ENCODE measurements at regions not wholly inside any gene's neighbourhood (a gene's known extent, or its start where the extent isn't known, plus 50 kb on each side); places are given as distances from the start of the nearest gene placed in this dataset.

GRCh38 chr2:115946891-115947290 is 1504.5 kb downstream of the DPP10 start:
- Histone ChIP-seq H3K23ac (ENCODE audit: low read length) (no peak overlapping the region), H4K12ac (ENCODE audit: low read depth, low read length) (no peak overlapping the region), H2BK120ac (ENCODE audit: insufficient read depth, low read length, poor library complexity) (no peak overlapping the region), H3K36me3 (ENCODE audit: control insufficient read depth in 1 of 2, insufficient read depth in 2 of 2, low read length in 2 of 2) (no peaks in the 10 kb centered on the region), H3K4me3 (ENCODE audit: low read depth, low read length) (no peak overlapping the region), H3K4ac (ENCODE audit: low read depth, low read length) (no peak overlapping the region), H4K8ac (ENCODE audit: low read depth, low read length) (no peak overlapping the region), H2BK5ac (ENCODE audit: low read depth, low read length, poor library complexity) (no peak overlapping the region), H2BK12ac (ENCODE audit: low read length) (no peak overlapping the region), H3K4me2 (ENCODE audit: low read length) (no peak overlapping the region), H3K9me3 (ENCODE audit: insufficient read depth, low read depth, low read length) (no peaks in the 10 kb centered on the region), H3K79me2 (ENCODE audit: control insufficient read depth, insufficient read depth, low read length, poor library complexity) (no peaks in the 10 kb centered on the region), H3K14ac (ENCODE audit: low read length) (no peak overlapping the region), H2AK5ac (ENCODE audit: low read length) (no peak overlapping the region), H4K91ac (ENCODE audit: low read depth, low read length) (no peak overlapping the region), H3K9ac (ENCODE audit: low read length) (no peak overlapping the region), H3K27ac (ENCODE audit: low read depth, low read length) (no peak overlapping the region), H2AFZ (ENCODE audit: insufficient read depth, low read length, poor library complexity) (no peak overlapping the region), H3K4me1 (ENCODE audit: control insufficient read depth in 1 of 2, insufficient read depth in 2 of 2, low read length in 2 of 2) (no peaks in the 10 kb centered on the region), H3K79me1 (ENCODE audit: low read length) (no peaks in the 10 kb centered on the region), H3K18ac (ENCODE audit: low read length) (no peak overlapping the region), H3K27me3 (ENCODE audit: insufficient read depth, low read length) (no peaks in the 10 kb centered on the region)
- WGBS (ENCODE audit: extremely low coverage, insufficient coverage, insufficient read length) = no CpG with 5 or more reads among the region's 2 CpGs
- DNase-seq = no peak

- H3K36me3 ChIP-seq (ENCODE audit: control insufficient read depth in 1 of 2, insufficient read depth in 2 of 2, low read length in 2 of 2) = no peaks in the 10 kb centered on the region
- H4K12ac ChIP-seq (ENCODE audit: low read depth, low read length) = no peak overlapping the region
- no peak overlapping the region for H3K14ac ChIP-seq (ENCODE audit: low read length)
- H3K27ac ChIP-seq (ENCODE audit: low read depth, low read length) = peak overlapping the region; percentile 73
- peak; percentile 46 to 71 for DNase-seq
- H3K27me3 ChIP-seq (ENCODE audit: insufficient read depth, low read length) = no peaks in the 10 kb centered on the region
- WGBS (ENCODE audit: extremely low coverage, insufficient coverage, insufficient read length) = no CpG with 5 or more reads among the region's 1 CpG
- no peak overlapping the region for H2BK5ac ChIP-seq (ENCODE audit: low read depth, low read length, poor library complexity)
- H4K8ac ChIP-seq (ENCODE audit: low read depth, low read length) = no peak overlapping the region
- H3K79me2 ChIP-seq (ENCODE audit: control insufficient read depth, insufficient read depth, low read length, poor library complexity) = no peaks in the 10 kb centered on the region
- no peak overlapping the region for H3K4me2 ChIP-seq (ENCODE audit: low read length)
- peaks cover 2% of the 10 kb centered on the region for H3K79me1 ChIP-seq (ENCODE audit: low read length)
- H3K4me3 ChIP-seq (ENCODE audit: low read depth, low read length) = no peak overlapping the region
- H2AK5ac ChIP-seq (ENCODE audit: low read length) = no peak overlapping the region
- H3K4me1 ChIP-seq (ENCODE audit: control insufficient read depth in 1 of 2, insufficient read depth in 2 of 2, low read length in 2 of 2) = peaks cover 5 to 9% of the 10 kb centered on the region in 2 experiments
- no peak overlapping the region for H3K9ac ChIP-seq (ENCODE audit: low read length)
- H2AFZ ChIP-seq (ENCODE audit: insufficient read depth, low read length, poor library complexity) = no peak overlapping the region
- H3K23ac ChIP-seq (ENCODE audit: low read length) = no peak overlapping the region
- H2BK120ac ChIP-seq (ENCODE audit: insufficient read depth, low read length, poor library complexity) = no peak overlapping the region
- H3K4ac ChIP-seq (ENCODE audit: low read depth, low read length) = no peak overlapping the region
- no peaks in the 10 kb centered on the region for H3K9me3 ChIP-seq (ENCODE audit: insufficient read depth, low read depth, low read length)
- no peak overlapping the region for H4K91ac ChIP-seq (ENCODE audit: low read depth, low read length)
- no peak overlapping the region for H2BK12ac ChIP-seq (ENCODE audit: low read length)
- no peak overlapping the region for H3K18ac ChIP-seq (ENCODE audit: low read length)
Observed at GRCh38 chr2:115976916-115977315, 1534.5 kb downstream of the DPP10 start.

- no peak overlapping the region for H4K12ac ChIP-seq (ENCODE audit: low read depth, low read length)
- no peak overlapping the region for H3K18ac ChIP-seq (ENCODE audit: low read length)
- H3K4me1 ChIP-seq (ENCODE audit: control insufficient read depth in 1 of 2, insufficient read depth in 2 of 2, low read length in 2 of 2) = no peaks in the 10 kb centered on the region
- no peak overlapping the region for H2BK5ac ChIP-seq (ENCODE audit: low read depth, low read length, poor library complexity)
- H3K23ac ChIP-seq (ENCODE audit: low read length) = no peak overlapping the region
- WGBS (ENCODE audit: extremely low coverage, insufficient coverage, insufficient read length) = no CpG with 5 or more reads among the region's 4 CpGs
- H2BK120ac ChIP-seq (ENCODE audit: insufficient read depth, low read length, poor library complexity) = no peak overlapping the region
- no peak overlapping the region for H2AFZ ChIP-seq (ENCODE audit: insufficient read depth, low read length, poor library complexity)
- no peak overlapping the region for H2BK12ac ChIP-seq (ENCODE audit: low read length)
- H3K27me3 ChIP-seq (ENCODE audit: insufficient read depth, low read length) = no peaks in the 10 kb centered on the region
- H3K9ac ChIP-seq (ENCODE audit: low read length) = no peak overlapping the region
- H3K14ac ChIP-seq (ENCODE audit: low read length) = no peak overlapping the region
- H3K4me2 ChIP-seq (ENCODE audit: low read length) = no peak overlapping the region
- no peaks in the 10 kb centered on the region for H3K79me2 ChIP-seq (ENCODE audit: control insufficient read depth, insufficient read depth, low read length, poor library complexity)
- H3K79me1 ChIP-seq (ENCODE audit: low read length) = no peaks in the 10 kb centered on the region
- DNase-seq = no peak
- no peaks in the 10 kb centered on the region for H3K36me3 ChIP-seq (ENCODE audit: control insufficient read depth in 1 of 2, insufficient read depth in 2 of 2, low read length in 2 of 2)
- no peaks in the 10 kb centered on the region for H3K9me3 ChIP-seq (ENCODE audit: insufficient read depth, low read depth, low read length)
- no peak overlapping the region for H4K91ac ChIP-seq (ENCODE audit: low read depth, low read length)
- H4K8ac ChIP-seq (ENCODE audit: low read depth, low read length) = no peak overlapping the region
- no peak overlapping the region for H2AK5ac ChIP-seq (ENCODE audit: low read length)
- no peak overlapping the region for H3K4ac ChIP-seq (ENCODE audit: low read depth, low read length)
- no peak overlapping the region for H3K27ac ChIP-seq (ENCODE audit: low read depth, low read length)
- H3K4me3 ChIP-seq (ENCODE audit: low read depth, low read length) = no peak overlapping the region
Observed at GRCh38 chr2:115999039-115999438, 1556.6 kb downstream of the DPP10 start.

GRCh38 chr2:116023026-116023425 is 1580.6 kb downstream of the DPP10 start:
- Histone ChIP-seq H3K9ac (ENCODE audit: low read length) (no peak overlapping the region), H4K91ac (ENCODE audit: low read depth, low read length) (no peak overlapping the region), H3K4me3 (ENCODE audit: low read depth, low read length) (no peak overlapping the region), H3K4ac (ENCODE audit: low read depth, low read length) (no peak overlapping the region), H3K79me1 (ENCODE audit: low read length) (no peaks in the 10 kb centered on the region), H2BK5ac (ENCODE audit: low read depth, low read length, poor library complexity) (no peak overlapping the region), H3K4me1 (ENCODE audit: control insufficient read depth in 1 of 2, insufficient read depth in 2 of 2, low read length in 2 of 2) (no peaks in the 10 kb centered on the region), H3K23ac (ENCODE audit: low read length) (no peak overlapping the region), H3K27ac (ENCODE audit: low read depth, low read length) (no peak overlapping the region), H3K9me3 (ENCODE audit: insufficient read depth, low read depth, low read length) (no peaks in the 10 kb centered on the region), H2AK5ac (ENCODE audit: low read length) (no peak overlapping the region), H4K8ac (ENCODE audit: low read depth, low read length) (no peak overlapping the region), H4K12ac (ENCODE audit: low read depth, low read length) (no peak overlapping the region), H2BK120ac (ENCODE audit: insufficient read depth, low read length, poor library complexity) (no peak overlapping the region), H3K14ac (ENCODE audit: low read length) (no peak overlapping the region), H3K79me2 (ENCODE audit: control insufficient read depth, insufficient read depth, low read length, poor library complexity) (no peaks in the 10 kb centered on the region), H3K27me3 (ENCODE audit: insufficient read depth, low read length) (no peaks in the 10 kb centered on the region), H2BK12ac (ENCODE audit: low read length) (no peak overlapping the region), H3K4me2 (ENCODE audit: low read length) (peak overlapping the region; percentile 3), H3K18ac (ENCODE audit: low read length) (no peak overlapping the region), H3K36me3 (ENCODE audit: control insufficient read depth in 1 of 2, insufficient read depth in 2 of 2, low read length in 2 of 2) (no peaks in the 10 kb centered on the region), H2AFZ (ENCODE audit: insufficient read depth, low read length, poor library complexity) (no peak overlapping the region)
- peak; percentile 58 to 83 for DNase-seq
- WGBS (ENCODE audit: extremely low coverage, insufficient coverage, insufficient read length) = no CpG with 5 or more reads among the region's 2 CpGs

Measured in trophoblast cell (in vitro differentiated cells and primary cell).